Transverse colon (tissue), 3 donors: ENCODE measurements at regions not wholly inside any gene's neighbourhood (a gene's known extent, or its start where the extent isn't known, plus 50 kb on each side); places are given as distances from the start of the nearest gene placed in this dataset.

ENCODE experiments used
- CTCF ChIP-seq, 5 experiments: fragments of 200-600 bp in 3 of 5; fragments of 450-650 bp in 2 of 5; sonication (generic) in 3 of 5; IDR thresholded peaks; 1 replicate in 2 of 5; 2 replicates in 3 of 5; pipeline ENCODE4 v1.5.1; 2016 to 2017; ENCODE audit warnings: antibody characterized with exemption in 5 of 5, inconsistent platforms in 3 of 5, mild to moderate bottlenecking in 2 of 5, moderate library complexity in 1 of 5
- POLR2A ChIP-seq: fragments of 450-650 bp; IDR thresholded peaks from one replicate; pipeline ENCODE4 v1.6.1; 2016; ENCODE audit warnings: antibody characterized with exemption, mild to moderate bottlenecking, moderate library complexity

- TF ChIP-seq CTCF (IDR thresholded peaks at IDR 0.05) (no peak), POLR2A (no peak)
These were observed 617.6 kb downstream of the TLR4 start for GRCh38 chr9:118321788-118322187.
